ENCODE measurements at regions not wholly inside any gene's neighbourhood (a gene's known extent, or its start where the extent isn't known, plus 50 kb on each side); places are given as distances from the start of the nearest gene placed in this dataset.

DNA sequence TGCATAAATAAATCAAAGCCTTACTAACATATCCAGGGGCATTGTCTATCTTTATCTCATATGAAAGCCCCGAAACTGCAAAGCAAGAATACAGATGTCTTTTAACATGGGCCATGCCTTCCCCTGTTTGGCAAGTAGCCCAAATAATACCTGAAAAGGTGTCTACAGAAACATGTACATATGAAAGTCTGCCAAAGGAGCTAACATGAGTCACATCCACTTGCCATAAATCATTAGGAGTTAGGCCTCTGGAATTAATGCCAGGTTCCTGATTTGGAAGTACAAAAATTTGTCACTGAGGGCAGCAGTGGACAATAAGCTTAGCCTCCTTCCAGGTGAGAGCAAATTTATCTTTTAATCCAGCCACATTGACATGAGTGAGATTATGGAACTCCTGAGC lies 85.5 kb upstream of the PGR start:
- no peak for DNase-seq (ENCODE audit: low read depth, low spot score)

DNA sequence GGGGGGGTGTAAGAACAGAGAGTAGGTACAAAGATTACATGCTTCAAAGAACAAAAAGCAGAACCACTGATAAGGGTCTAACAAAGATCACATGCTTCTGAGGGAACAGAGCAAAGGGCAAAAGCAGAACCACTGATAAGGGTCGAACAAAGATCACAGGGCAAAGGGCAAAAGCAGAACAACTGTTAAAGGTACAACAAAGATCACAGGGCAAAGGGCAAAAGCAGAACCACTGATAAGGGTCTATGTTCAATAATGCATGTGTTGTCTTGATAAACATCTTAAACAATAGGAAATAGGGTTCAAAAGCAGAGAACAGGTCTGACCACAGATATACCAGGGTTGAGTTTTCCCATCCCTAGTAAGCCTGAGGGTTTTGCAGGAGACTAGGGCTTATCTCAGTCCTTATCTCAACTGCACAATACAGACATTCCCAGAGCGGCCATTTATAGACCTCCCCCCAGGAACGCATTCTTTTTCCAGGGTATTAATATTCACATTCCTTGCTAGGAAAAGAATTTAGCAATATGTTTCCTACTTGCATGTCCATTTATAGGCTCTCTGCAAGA lies 81.9 kb upstream of the PGR start:
- DNase-seq (ENCODE audit: low read depth, low spot score): no peak

DNA sequence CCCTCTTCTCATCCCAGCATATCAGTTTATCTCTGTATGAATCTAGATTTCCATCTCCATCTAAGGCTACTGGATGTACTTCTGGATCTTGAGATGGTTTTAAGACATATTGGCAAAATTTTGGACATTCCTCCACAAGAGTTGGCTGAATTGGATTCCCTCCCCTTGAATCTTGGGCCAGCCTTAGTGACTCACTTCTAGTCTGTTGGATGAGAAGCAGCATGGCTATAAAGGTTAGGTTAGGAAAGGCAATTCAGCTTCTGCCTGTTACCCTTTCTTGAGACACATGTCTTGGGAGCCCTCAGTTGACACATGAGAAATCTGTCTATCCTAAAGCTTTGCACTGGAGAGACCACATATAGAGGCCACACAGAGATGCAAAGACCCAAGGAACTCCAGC lies 73.0 kb upstream of the PGR start:
- DNase-seq (ENCODE audit: low read depth, low spot score): no peak

DNA sequence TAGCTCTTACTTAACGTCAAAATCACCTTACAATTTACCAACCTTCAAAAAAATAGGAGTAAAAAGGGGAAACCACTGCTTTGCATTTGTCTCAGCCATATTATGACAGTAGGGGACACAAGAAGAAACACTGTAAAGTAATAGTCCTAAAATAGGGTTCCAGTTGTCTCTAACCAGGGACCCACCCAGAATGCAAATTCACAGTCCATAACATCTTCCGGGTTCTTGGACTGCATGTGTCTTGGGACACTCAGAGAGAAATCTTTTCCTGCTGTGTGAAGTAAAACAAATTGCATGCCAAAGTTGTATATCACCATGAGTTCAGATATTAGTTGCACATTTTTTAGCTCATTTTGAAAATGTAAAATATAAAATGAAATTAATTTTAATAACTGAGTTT lies 69.8 kb upstream of the PGR start:
- no peak for DNase-seq (ENCODE audit: low read depth, low spot score)

DNA sequence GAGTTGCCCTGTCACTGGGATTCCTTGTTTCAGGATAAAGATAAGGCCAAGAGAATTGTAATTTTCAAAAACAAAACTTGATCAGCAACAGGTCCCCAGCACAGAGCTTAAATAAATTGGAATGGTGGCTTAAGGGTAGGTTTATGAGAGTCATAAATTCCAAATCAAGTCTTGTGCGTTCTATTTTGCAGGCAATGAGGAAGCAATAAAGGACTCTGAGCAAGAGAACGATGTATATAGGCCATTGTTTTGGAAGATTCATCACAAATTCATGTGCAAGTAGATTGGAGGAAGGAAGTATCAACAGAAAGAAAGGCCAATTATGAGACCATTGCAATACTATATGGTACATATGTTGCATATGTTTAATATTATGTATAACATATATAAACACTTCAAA lies 65.7 kb upstream of the PGR start:
- no peak for DNase-seq (ENCODE audit: low read depth, low spot score)

DNA sequence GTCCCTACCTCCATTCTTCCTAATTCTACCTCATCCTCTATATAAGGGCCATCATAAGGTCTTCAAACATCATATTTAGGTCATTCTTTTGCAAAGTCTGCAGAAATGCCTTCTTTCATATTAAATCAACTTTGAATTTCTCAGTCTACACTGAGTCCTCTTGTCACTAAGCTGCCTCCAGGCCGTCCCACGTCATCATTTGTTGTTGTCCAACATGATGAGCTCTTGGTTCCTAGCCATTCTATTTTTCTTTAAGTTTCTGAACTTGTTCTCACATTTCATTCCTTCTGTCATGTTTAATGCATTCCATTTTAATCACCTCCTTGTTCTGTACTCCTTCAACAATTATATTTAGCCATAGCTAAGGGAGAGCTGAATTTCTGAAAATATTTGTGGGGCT lies 59.2 kb upstream of the PGR start:
- DNase-seq (ENCODE audit: low read depth, low spot score): no peak

DNA sequence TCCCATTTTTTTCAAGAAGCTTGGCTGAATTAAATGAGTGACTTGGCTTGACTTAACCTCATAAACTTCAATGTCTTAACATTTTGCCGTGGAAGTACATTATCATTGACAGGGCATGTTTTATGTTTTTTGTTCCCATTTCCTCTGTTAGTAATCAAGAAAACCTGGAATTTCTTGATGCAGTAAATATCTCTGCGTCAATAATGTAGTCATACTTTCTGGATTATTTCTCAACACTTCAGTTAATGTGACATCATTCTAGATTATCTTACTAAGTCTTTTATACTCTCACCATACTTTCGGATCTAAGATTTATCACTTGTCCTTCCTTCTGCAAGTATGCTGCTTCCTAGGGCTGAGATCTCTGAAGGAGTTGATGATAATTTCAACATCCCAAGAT lies 58.6 kb upstream of the PGR start:
- no peak for DNase-seq (ENCODE audit: low read depth, low spot score)

DNA sequence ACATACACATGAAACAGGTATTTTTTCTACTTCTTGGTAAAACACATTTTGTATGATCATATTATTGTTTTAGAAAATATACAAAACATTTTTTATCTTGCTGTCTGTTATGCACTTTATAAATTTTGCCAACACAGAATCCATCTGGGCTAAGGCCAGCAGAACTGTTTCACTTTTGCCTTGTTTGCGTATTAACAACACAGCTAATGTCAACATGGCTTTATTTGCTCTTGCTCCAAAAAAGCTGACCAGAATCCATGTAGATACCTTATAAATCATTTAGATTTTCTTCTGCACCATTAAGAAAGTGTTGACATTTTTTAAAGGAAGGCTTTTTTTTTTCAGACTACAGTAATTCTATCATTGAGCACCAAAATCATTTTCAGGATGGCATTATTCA lies 58.1 kb upstream of the PGR start:
- DNase-seq (ENCODE audit: low read depth, low spot score): no peak

DNA sequence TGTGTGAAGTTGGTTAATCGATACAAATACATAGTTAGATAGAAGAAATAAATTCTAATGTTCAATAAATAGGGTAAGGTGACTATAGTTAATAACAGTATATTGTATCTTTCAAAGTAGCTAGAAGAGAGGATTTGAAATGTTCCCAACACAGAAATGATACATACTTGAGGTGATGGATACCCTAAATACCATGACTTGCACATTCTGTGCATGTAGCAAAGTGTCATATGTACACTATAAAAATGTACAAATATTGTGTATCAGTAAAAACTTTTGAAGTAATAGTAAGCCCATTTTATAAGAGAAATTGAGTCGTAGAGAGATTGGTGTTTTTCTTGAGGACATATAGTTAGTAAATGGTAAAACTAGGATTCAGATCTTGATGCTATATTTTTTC lies 56.4 kb upstream of the PGR start:
- no peak for DNase-seq (ENCODE audit: low read depth, low spot score)

DNA sequence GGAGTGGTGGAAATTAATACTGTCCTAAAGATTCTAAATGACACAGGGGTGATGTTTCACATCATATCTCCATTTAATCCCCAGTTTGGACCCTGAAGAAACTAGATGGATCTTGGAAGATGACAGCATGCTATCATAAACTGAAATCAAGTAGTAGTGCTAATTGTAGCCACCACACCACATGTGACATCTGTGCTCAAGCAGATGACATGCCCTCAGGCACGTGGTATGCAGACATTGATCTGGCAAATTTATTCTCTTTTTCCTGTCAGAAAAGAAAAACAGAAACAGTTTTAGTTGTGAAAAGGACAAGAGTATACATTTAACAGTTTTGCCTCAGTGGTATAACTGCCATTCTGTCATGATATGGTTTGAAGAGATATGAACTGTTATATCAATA lies 52.9 kb upstream of the PGR start:
- no peak for DNase-seq (ENCODE audit: low read depth, low spot score)

DNA sequence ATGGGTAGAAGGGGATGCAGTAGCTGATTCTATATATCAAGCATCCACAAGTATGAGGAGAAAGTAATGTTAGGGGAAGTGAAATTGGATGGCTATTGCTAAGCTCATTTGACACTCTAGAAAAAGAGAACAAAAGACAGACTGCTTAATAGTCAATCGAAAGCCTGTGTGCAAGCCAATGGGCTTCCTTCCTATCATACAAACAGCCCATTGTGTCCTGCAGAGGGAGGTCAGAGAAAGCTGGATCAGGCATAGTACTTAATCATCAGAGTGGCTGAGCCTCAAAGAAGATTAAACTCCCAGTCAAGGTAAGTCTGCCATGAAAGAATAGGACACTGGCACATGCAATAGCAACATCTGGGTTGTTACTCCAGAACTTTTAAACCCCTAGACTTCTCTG lies 50.9 kb upstream of the PGR start:
- no peak for DNase-seq (ENCODE audit: low read depth, low spot score)
